A172 (cell line): ENCODE measurements at regions not wholly inside any gene's neighbourhood (a gene's known extent, or its start where the extent isn't known, plus 50 kb on each side); places are given as distances from the start of the nearest gene placed in this dataset.

Source experiments
- DNase-seq: peaks from one replicate; pipeline ENCODE4 v3.0.0-alpha.2; 2015; ENCODE audit warnings: low spot score

GRCh38 chr12:58364389-58365086 lies 423.2 kb downstream of the ATP23 start:
- DNase-seq: peak; percentile 96

GRCh38 chr12:58365087-58365390 lies 423.7 kb downstream of the ATP23 start:
- DNase-seq: no peak

GRCh38 chr12:58367041-58367440 lies 425.7 kb downstream of the ATP23 start:
- DNase-seq: no peak

- no peak for DNase-seq
Observed at GRCh38 chr12:58368001-58368400, 426.6 kb downstream of the ATP23 start.

- DNase-seq: no peak
Observed at GRCh38 chr12:58369576-58369975, 428.2 kb downstream of the ATP23 start.

GRCh38 chr12:58372298-58372697 lies 430.9 kb downstream of the ATP23 start:
- no peak for DNase-seq

- DNase-seq: no peak
Observed at GRCh38 chr12:58378028-58378427, 436.7 kb downstream of the ATP23 start.

GRCh38 chr12:58381546-58381945 lies 440.2 kb downstream of the ATP23 start:
- no peak for DNase-seq

- no peak for DNase-seq
Observed at GRCh38 chr12:58384196-58384595, 442.8 kb downstream of the ATP23 start.

- no peak for DNase-seq
Observed at GRCh38 chr12:58386136-58386535, 444.8 kb downstream of the ATP23 start.

- peak; percentile 66 for DNase-seq
Observed at GRCh38 chr12:58387199-58387598, 445.8 kb downstream of the ATP23 start.

- no peak for DNase-seq
Observed at GRCh38 chr12:58388261-58388660, 446.9 kb downstream of the ATP23 start.

- peak; percentile 29 for DNase-seq
Observed at GRCh38 chr12:58393152-58393551, 451.8 kb downstream of the ATP23 start.

- DNase-seq: no peak
Observed at GRCh38 chr12:58395056-58395455, 453.7 kb downstream of the ATP23 start.

- DNase-seq: peak; percentile 36
Observed at GRCh38 chr12:58395470-58395869, 454.1 kb downstream of the ATP23 start.

- DNase-seq: no peak
Observed at GRCh38 chr12:58396239-58396638, 454.9 kb downstream of the ATP23 start.

- DNase-seq: no peak
Observed at GRCh38 chr12:58405363-58405762, 464.0 kb downstream of the ATP23 start.

- DNase-seq: no peak
Observed at GRCh38 chr12:58408516-58408915, 467.1 kb downstream of the ATP23 start.

- DNase-seq: no peak
Observed at GRCh38 chr12:58412461-58413060, 471.2 kb downstream of the ATP23 start.

GRCh38 chr12:58413794-58414193 lies 472.4 kb downstream of the ATP23 start:
- peak; percentile 47 for DNase-seq

- DNase-seq: peak; percentile 30
Observed at GRCh38 chr12:58414398-58414871, 473.1 kb downstream of the ATP23 start.

- DNase-seq: no peak
Observed at GRCh38 chr12:58415716-58416115, 474.3 kb downstream of the ATP23 start.

GRCh38 chr12:58416236-58416635 lies 474.9 kb downstream of the ATP23 start:
- DNase-seq: peak; percentile 77
